GM12891 (cell line): ENCODE measurements at regions not wholly inside any gene's neighbourhood (a gene's known extent, or its start where the extent isn't known, plus 50 kb on each side); places are given as distances from the start of the nearest gene placed in this dataset.

Source experiments
- PAX5 ChIP-seq: IDR thresholded peaks from 2 replicates; pipeline ENCODE4 v1.6.1; 2011; ENCODE audit warnings: low read length, moderate library complexity, mild to moderate bottlenecking; ENCODE audit not compliant: insufficient read depth, severe bottlenecking
- POLR2A ChIP-seq: IDR thresholded peaks from 2 replicates; pipeline ENCODE4 v1.6.1; 2011; ENCODE audit warnings: low read depth, low read length, control low read depth
- POLR2AphosphoS5 ChIP-seq: IDR thresholded peaks from 2 replicates; pipeline ENCODE4 v1.6.1; 2011; ENCODE audit warnings: low read depth, low read length, control low read depth
- POU2F2 ChIP-seq: IDR thresholded peaks from 2 replicates; pipeline ENCODE4 v1.6.1; 2011; ENCODE audit warnings: low read depth, mild to moderate bottlenecking, control low read depth, low read length, moderate library complexity
- SPI1 ChIP-seq: IDR thresholded peaks from 2 replicates; pipeline ENCODE4 v1.6.1; 2011; ENCODE audit warnings: low read depth, low read length, control low read depth
- TAF1 ChIP-seq: IDR thresholded peaks from 2 replicates; pipeline ENCODE4 v1.6.1; 2011; ENCODE audit warnings: low read depth, low read length, control low read depth

DNA sequence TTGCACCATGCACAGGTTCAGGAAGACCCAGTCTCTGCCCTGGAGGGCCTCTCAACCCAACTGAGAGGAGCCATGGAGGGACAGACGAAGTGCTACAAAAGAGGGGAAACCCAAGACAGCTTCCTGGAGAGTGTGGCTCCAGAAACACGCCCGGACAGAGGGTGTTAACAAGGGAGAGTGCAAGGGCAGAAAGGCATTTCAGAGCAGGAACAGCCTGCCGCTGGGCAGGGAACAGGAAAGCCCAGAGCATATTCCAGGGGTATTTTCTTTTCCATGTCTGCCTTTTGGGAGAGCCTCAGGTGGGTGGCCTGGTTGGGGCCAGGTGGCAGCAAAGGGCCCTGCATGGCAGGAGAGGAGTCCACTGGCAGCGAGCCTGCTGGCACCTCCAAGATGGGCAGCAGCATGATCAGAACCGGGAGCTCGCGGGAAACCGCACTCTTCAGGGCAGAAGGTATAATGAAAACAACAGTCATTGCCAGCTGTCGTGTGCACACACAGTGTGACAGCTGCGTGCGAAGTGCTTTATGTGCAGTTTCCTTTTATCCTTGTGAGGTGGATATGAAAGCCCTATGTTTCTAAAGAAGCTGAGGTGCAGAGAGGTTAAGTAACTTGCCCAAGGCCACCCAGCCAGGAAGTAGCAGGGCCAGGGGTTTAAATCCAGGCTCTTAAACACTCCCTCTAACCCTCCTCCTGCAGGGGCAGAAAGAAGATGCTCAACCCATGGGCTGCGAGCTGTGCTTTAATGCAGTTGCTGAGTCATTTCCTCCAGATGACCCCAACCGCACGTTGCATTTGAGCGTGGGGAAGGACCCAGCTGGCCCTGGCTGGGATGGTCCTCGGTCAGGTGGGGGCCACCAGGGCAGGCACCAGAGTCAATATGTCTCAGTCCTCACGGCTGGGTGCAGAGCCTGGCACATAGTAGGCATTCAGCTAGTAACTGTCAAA, 128.6 kb downstream of the OAT start:
- TF ChIP-seq POLR2AphosphoS5 (no peak), PAX5 (no peak), POLR2A (no peak), POU2F2 (peak; percentile 49; the same call in 1 of the 2 replicates), TAF1 (no peak), SPI1 (no peak)
